Activated CD4-positive, alpha-beta T cell treated with anti-CD3 and anti-CD28 coated beads, Interleukin-2, amount 10 ng/mL, durations not matched to agents 7 days and 5 days (primary cell): ENCODE measurements at regions not wholly inside any gene's neighbourhood (a gene's known extent, or its start where the extent isn't known, plus 50 kb on each side); places are given as distances from the start of the nearest gene placed in this dataset.
"Not testable (repeated sequence)": the region's sequence is repeated elsewhere in the genome, so short reads cannot be mapped to it uniquely, and the experiment has no call there.

Experiments used
- CTCF ChIA-PET: fragments of 350-600 bp; sonication (Branson Sonifier 250); formaldehyde crosslinking; loops from one replicate; lab custom pipeline; 2021; ENCODE audit warnings: antibody characterized with exemption; lab: Charles Lee
- POLR2A ChIA-PET: fragments of 350-600 bp; sonication (Branson Sonifier 250); formaldehyde crosslinking; loops from one replicate; lab custom pipeline; 2021; ENCODE audit warnings: antibody characterized with exemption; lab: Charles Lee
- DNase-seq: peaks from one replicate; pipeline ENCODE4 v3.0.0-alpha.2; 2020
- H3K27ac Mint-ChIP-seq: one replicate; pipeline ENCODE4 v1.8.0; 2021; ENCODE audit warnings: mild to moderate bottlenecking, moderate library complexity, mixed read lengths
- H3K27me3 Mint-ChIP-seq: one replicate; pipeline ENCODE4 v1.8.0; 2021; ENCODE audit warnings: mixed read lengths
- H3K36me3 Mint-ChIP-seq: one replicate; pipeline ENCODE4 v1.8.0; 2021; ENCODE audit warnings: low read depth, mixed read lengths
- H3K4me1 Mint-ChIP-seq: one replicate; pipeline ENCODE4 v1.8.0; 2021; ENCODE audit warnings: mixed read lengths
- H3K4me3 Mint-ChIP-seq: one replicate; pipeline ENCODE4 v1.8.0; 2021; ENCODE audit warnings: mild to moderate bottlenecking, moderate library complexity, mixed read lengths
- H3K9me3 Mint-ChIP-seq: one replicate; pipeline ENCODE4 v1.8.0; 2021; ENCODE audit warnings: mixed read lengths

GRCh38 chr14:61150851-61151250 lies 130.3 kb downstream of the TMEM30B start:
- no peak overlapping the region for H3K4me3 Mint-ChIP-seq
- no peaks in the 10 kb centered on the region for H3K36me3 Mint-ChIP-seq
- ChIA-PET CTCF (interaction anchor here (1.4 kb wide), 1 partner anchor 9 kb away, joined by 3 read pairs; no protein-coding TSS in a partner anchor), POLR2A (no interaction called here)
- no peak overlapping the region for H3K27ac Mint-ChIP-seq
- H3K27me3 Mint-ChIP-seq: peaks cover 4% of the 10 kb centered on the region
- H3K9me3 Mint-ChIP-seq: no peaks in the 10 kb centered on the region
- DNase-seq: no peak
- H3K4me1 Mint-ChIP-seq: no peaks in the 10 kb centered on the region

- no peak overlapping the region for H3K27ac Mint-ChIP-seq
- no peaks in the 10 kb centered on the region for H3K36me3 Mint-ChIP-seq
- no peak for DNase-seq
- peaks cover 4% of the 10 kb centered on the region for H3K27me3 Mint-ChIP-seq
- CTCF ChIA-PET: interaction anchor here (1.5 kb wide), 1 partner anchor 130 kb away, joined by 3 read pairs; no protein-coding TSS in a partner anchor
- POLR2A ChIA-PET: no interaction called here
- no peaks in the 10 kb centered on the region for H3K4me1 Mint-ChIP-seq
- H3K9me3 Mint-ChIP-seq: peaks cover 5% of the 10 kb centered on the region
- H3K4me3 Mint-ChIP-seq: no peak overlapping the region
Measured at GRCh38 chr14:61149896-61150295, 131.2 kb downstream of the TMEM30B start.

GRCh38 chr14:61148742-61149350 lies 132.3 kb downstream of the TMEM30B start:
- no peaks in the 10 kb centered on the region for H3K36me3 Mint-ChIP-seq

GRCh38 chr14:61147831-61148549 lies 133.1 kb downstream of the TMEM30B start:
- Mint-ChIP-seq H3K27me3 (peaks cover 4% of the 10 kb centered on the region), H3K4me1 (no peaks in the 10 kb centered on the region), H3K36me3 (no peaks in the 10 kb centered on the region), H3K4me3 (no peak overlapping the region), H3K27ac (no peak overlapping the region), H3K9me3 (peaks cover 22% of the 10 kb centered on the region)
- POLR2A ChIA-PET: no interaction called here
- DNase-seq: no peak
- CTCF ChIA-PET: interaction anchor here (0.5 kb wide), 1 partner anchor 449 kb away, joined by 3 read pairs; no protein-coding TSS in a partner anchor

More at GRCh38 chr14:61148742-61149350, 132.3 kb downstream of the TMEM30B start:
- Mint-ChIP-seq H3K9me3 (peaks cover 14% of the 10 kb centered on the region), H3K4me1 (no peaks in the 10 kb centered on the region), H3K27ac (no peak overlapping the region), H3K4me3 (no peak overlapping the region), H3K27me3 (peaks cover 4% of the 10 kb centered on the region)
- ChIA-PET CTCF (interaction anchor here (0.7 to 1.5 kb wide), 2 partner anchors 131 to 658 kb away, joined by 3 read pairs; no protein-coding TSS in a partner anchor), POLR2A (no interaction called here)
- no peak for DNase-seq

- CTCF ChIA-PET: interaction anchor here (0.5 kb wide), 1 partner anchor 448 kb away, joined by 3 read pairs; no protein-coding TSS in a partner anchor
- Mint-ChIP-seq H3K27me3 (peaks cover 4% of the 10 kb centered on the region), H3K9me3 (peaks cover 23% of the 10 kb centered on the region), H3K4me3 (no peak overlapping the region), H3K27ac (no peak overlapping the region), H3K36me3 (no peaks in the 10 kb centered on the region), H3K4me1 (no peaks in the 10 kb centered on the region)
- POLR2A ChIA-PET: interaction anchor here (0.7 kb wide), 1 partner anchor 139 kb away, joined by 3 read pairs; no protein-coding TSS in a partner anchor
- DNase-seq: no peak
Measured at GRCh38 chr14:61147381-61147821, 133.7 kb downstream of the TMEM30B start.

- no peak for DNase-seq
- Mint-ChIP-seq H3K36me3 (no peaks in the 10 kb centered on the region), H3K9me3 (peaks cover 23% of the 10 kb centered on the region), H3K27ac (no peak overlapping the region), H3K27me3 (peaks cover 4% of the 10 kb centered on the region), H3K4me3 (no peak overlapping the region), H3K4me1 (no peaks in the 10 kb centered on the region)
- ChIA-PET CTCF (no interaction called here), POLR2A (interaction anchor here (0.7 kb wide), 1 partner anchor 139 kb away, joined by 3 read pairs; no protein-coding TSS in a partner anchor)
Measured at GRCh38 chr14:61146899-61147298, 134.2 kb downstream of the TMEM30B start.

GRCh38 chr14:61145903-61146481 lies 135.1 kb downstream of the TMEM30B start:
- DNase-seq: no peak
- H3K27ac Mint-ChIP-seq: no peak overlapping the region
- H3K36me3 Mint-ChIP-seq: no peaks in the 10 kb centered on the region
- no peak overlapping the region for H3K4me3 Mint-ChIP-seq
- ChIA-PET CTCF (interaction anchor here (0.6 kb wide), 1 partner anchor 320 kb away, joined by 5 read pairs; no protein-coding TSS in a partner anchor), POLR2A (no interaction called here)
- no peaks in the 10 kb centered on the region for H3K4me1 Mint-ChIP-seq
- H3K27me3 Mint-ChIP-seq: peaks cover 4% of the 10 kb centered on the region
- peaks cover 23% of the 10 kb centered on the region for H3K9me3 Mint-ChIP-seq

GRCh38 chr14:61145034-61145902 lies 135.9 kb downstream of the TMEM30B start:
- H3K9me3 Mint-ChIP-seq: peaks cover 23% of the 10 kb centered on the region

GRCh38 chr14:61144117-61145033 lies 136.8 kb downstream of the TMEM30B start:
- DNase-seq, H3K36me3 Mint-ChIP-seq, H3K4me1 Mint-ChIP-seq, H3K27ac Mint-ChIP-seq, POLR2A ChIA-PET, H3K4me3 Mint-ChIP-seq, H3K27me3 Mint-ChIP-seq: not testable (repeated sequence)
- CTCF ChIA-PET: interaction anchor here (1.5 kb wide), 1 partner anchor 12 kb away, joined by 6 read pairs; no protein-coding TSS in a partner anchor
- H3K9me3 Mint-ChIP-seq: peaks cover 23% of the 10 kb centered on the region

More at GRCh38 chr14:61145034-61145902, 135.9 kb downstream of the TMEM30B start:
- no peak overlapping the region for H3K27ac Mint-ChIP-seq
- peaks cover 4% of the 10 kb centered on the region for H3K27me3 Mint-ChIP-seq
- DNase-seq: no peak
- H3K4me3 Mint-ChIP-seq: no peak overlapping the region
- no peaks in the 10 kb centered on the region for H3K36me3 Mint-ChIP-seq
- CTCF ChIA-PET: interaction anchor here (0.6 to 1.5 kb wide), 2 partner anchors 11 to 319 kb away, joined by 5 to 6 read pairs; no protein-coding TSS in a partner anchor
- no peaks in the 10 kb centered on the region for H3K4me1 Mint-ChIP-seq
- POLR2A ChIA-PET: no interaction called here

- POLR2A ChIA-PET: no interaction called here
- Mint-ChIP-seq H3K4me3 (no peak overlapping the region), H3K27ac (no peak overlapping the region), H3K4me1 (no peaks in the 10 kb centered on the region), H3K27me3 (peaks cover 1% of the 10 kb centered on the region), H3K9me3 (peaks cover 27% of the 10 kb centered on the region), H3K36me3 (no peaks in the 10 kb centered on the region)
- no peak for DNase-seq
- CTCF ChIA-PET: interaction anchor here (0.8 kb wide), 1 partner anchor 67 kb away, joined by 3 read pairs; no protein-coding TSS in a partner anchor
Measured at GRCh38 chr14:61140872-61141271, 140.3 kb downstream of the TMEM30B start.

GRCh38 chr14:61140271-61140670 lies 140.9 kb downstream of the TMEM30B start:
- POLR2A ChIA-PET: no interaction called here
- Mint-ChIP-seq H3K36me3 (no peaks in the 10 kb centered on the region), H3K4me3 (no peak overlapping the region), H3K9me3 (peaks cover 25% of the 10 kb centered on the region), H3K4me1 (no peaks in the 10 kb centered on the region), H3K27me3 (peaks cover 1% of the 10 kb centered on the region), H3K27ac (no peak overlapping the region)
- CTCF ChIA-PET: interaction anchor here (0.5 to 0.8 kb wide), 2 partner anchors 20 to 67 kb away, joined by 3 read pairs; no protein-coding TSS in a partner anchor
- no peak for DNase-seq
